ENCODE measurements at regions not wholly inside any gene's neighbourhood (a gene's known extent, or its start where the extent isn't known, plus 50 kb on each side); places are given as distances from the start of the nearest gene placed in this dataset.
"Not testable (repeated sequence)": the region's sequence is repeated elsewhere in the genome, so short reads cannot be mapped to it uniquely, and the experiment has no call there.

DNA sequence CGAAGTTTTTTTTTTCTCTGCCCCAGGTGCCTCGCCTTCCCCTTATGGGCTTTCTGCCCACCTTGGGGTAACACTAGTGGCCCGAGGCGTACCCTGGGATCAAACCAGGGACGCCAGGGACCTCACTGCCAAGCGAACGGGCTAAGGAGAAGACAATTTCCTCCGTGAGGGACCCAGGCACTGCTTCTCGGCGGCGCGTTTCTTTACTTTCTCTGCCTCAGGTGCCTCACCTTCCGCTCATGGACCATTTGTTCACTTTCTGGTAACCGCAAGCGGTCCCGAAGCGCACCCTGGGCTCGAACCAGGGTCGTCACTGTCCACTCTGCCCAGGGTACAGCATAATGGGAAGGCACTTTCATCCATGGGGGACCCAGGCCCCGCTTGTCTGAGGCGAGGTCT is 168.2 kb upstream of the ZNG1F start:
- FAIRE-seq; H3K9ac ChIP-seq (ENCODE audit: control insufficient read depth, extremely low read depth, insufficient read depth, low read length); H2AFZ ChIP-seq (ENCODE audit: control insufficient read depth, low read length); H3K79me2 ChIP-seq (ENCODE audit: control insufficient read depth, insufficient read depth, low read length); H3K27ac ChIP-seq (ENCODE audit: control insufficient read depth, insufficient read depth, low read length); H4K20me1 ChIP-seq (ENCODE audit: control insufficient read depth, extremely low read depth, insufficient read depth, low read length); H3K27me3 ChIP-seq (ENCODE audit: control insufficient read depth, extremely low read depth, insufficient read depth, low read length); H3K4me2 ChIP-seq (ENCODE audit: control insufficient read depth, extremely low read depth, insufficient read depth, low read depth, low read length); H3K4me3 ChIP-seq (ENCODE audit: control insufficient read depth in 2 of 3, extremely low read depth in 1 of 3, insufficient read depth in 2 of 3, low read depth in 1 of 3, low read length in 3 of 3); H3K4me1 ChIP-seq (ENCODE audit: control insufficient read depth, extremely low read depth, insufficient read depth, low read length); H3K9me3 ChIP-seq (ENCODE audit: control insufficient read depth, low read depth, low read length); DNase-seq (ENCODE audit: low read depth, low spot score); H3K36me3 ChIP-seq (ENCODE audit: control insufficient read depth in 2 of 2, extremely low read depth in 1 of 2, insufficient read depth in 2 of 2, low read length in 2 of 2); dilution Hi-C loops (cut with MboI; ENCODE audit: extremely low pct_ligation_motif_present, low sequenced_read_pairs); H3K9me1 ChIP-seq (ENCODE audit: control insufficient read depth, extremely low read depth, insufficient read depth, low read length): not testable (repeated sequence)

DNA sequence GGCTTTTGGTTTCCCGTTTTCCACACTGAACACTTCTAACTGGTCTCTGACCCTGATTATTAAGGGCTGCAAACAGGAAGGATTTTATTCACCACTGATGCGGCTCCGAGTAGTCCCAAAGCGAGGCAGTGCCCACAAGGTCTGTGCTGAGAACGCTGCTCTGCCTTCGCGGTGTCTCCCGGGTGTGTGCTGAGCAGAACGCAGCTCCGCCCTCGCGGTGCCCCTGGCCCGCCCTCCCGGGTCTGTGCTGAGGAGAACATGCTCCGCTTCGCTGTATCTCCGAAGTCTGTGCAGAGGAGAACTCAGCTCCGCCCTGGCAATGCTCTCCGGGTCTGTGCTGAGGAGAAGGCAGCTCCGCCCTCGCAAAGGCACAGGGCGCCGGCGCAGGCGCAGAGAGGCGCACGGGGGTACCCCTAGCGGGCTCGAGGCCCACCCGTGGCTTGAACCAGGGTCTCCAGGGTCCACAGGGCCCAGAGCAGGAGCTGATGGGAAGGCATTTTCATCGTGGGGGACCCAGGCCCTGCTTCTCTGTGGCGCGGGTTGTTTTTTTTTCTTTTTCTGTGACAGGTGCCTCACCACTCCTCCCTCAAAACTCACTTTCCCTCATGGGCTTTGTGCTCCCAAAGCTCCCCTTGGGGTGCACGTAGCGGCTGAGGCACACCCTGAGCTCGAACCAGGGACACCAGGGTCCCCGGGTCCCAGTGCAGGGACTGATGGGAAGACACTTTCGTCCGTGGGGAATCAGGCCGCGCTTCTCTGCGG is 167.7 kb upstream of the ZNG1F start:
- H4K20me1 ChIP-seq (ENCODE audit: control insufficient read depth, extremely low read depth, insufficient read depth, low read length); H3K79me2 ChIP-seq (ENCODE audit: control insufficient read depth, insufficient read depth, low read length); H3K9ac ChIP-seq (ENCODE audit: control insufficient read depth, extremely low read depth, insufficient read depth, low read length); dilution Hi-C loops (cut with MboI; ENCODE audit: extremely low pct_ligation_motif_present, low sequenced_read_pairs); H2AFZ ChIP-seq (ENCODE audit: control insufficient read depth, low read length); H3K9me1 ChIP-seq (ENCODE audit: control insufficient read depth, extremely low read depth, insufficient read depth, low read length); FAIRE-seq; H3K4me2 ChIP-seq (ENCODE audit: control insufficient read depth, extremely low read depth, insufficient read depth, low read depth, low read length); H3K9me3 ChIP-seq (ENCODE audit: control insufficient read depth, low read depth, low read length); H3K36me3 ChIP-seq (ENCODE audit: control insufficient read depth in 2 of 2, extremely low read depth in 1 of 2, insufficient read depth in 2 of 2, low read length in 2 of 2); H3K27ac ChIP-seq (ENCODE audit: control insufficient read depth, insufficient read depth, low read length); H3K4me1 ChIP-seq (ENCODE audit: control insufficient read depth, extremely low read depth, insufficient read depth, low read length); H3K27me3 ChIP-seq (ENCODE audit: control insufficient read depth, extremely low read depth, insufficient read depth, low read length); DNase-seq (ENCODE audit: low read depth, low spot score): not testable (repeated sequence)
- H3K4me3 ChIP-seq (ENCODE audit: control insufficient read depth in 2 of 3, extremely low read depth in 1 of 3, insufficient read depth in 2 of 3, low read depth in 1 of 3, low read length in 3 of 3) = peak overlapping the region in 1 of 3 experiments; percentile 8

DNA sequence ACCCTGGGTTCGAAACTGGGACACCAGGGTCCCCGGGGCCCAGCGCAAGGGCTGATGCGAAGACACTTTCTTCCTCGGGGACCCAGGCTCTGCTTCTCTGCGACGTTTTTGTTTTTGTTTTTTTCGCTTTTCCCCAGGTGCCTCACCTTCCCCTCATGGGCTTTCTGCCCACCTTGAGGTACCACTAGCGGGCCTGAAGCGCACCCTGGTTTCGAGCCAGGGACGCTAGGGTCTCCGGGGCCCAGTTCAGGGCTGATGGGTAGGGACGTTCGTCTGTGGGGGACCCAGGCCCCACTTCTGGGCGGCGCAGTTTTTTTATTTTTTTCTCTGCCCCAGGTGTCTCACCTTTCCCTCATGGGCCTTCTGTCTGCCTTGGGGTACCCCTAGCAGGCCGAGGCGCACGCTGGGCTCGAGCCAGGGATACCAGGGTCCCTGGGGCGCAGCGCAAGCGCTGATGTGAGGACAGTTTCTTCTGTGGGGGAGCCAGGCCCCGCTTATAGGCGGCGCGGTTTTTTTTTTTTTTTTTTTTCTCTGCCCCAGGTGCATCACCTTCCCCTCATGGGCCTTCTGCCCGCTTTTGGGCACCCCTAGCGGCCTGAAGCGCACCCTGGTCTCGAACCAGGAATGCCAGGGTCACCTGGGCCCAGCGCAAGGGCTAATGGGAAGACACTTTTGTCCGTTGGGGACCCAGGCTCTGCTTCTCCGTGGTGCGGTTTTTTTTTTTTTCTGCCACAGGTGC is 166.8 kb upstream of the ZNG1F start:
- H3K27ac ChIP-seq (ENCODE audit: control insufficient read depth, insufficient read depth, low read length); DNase-seq (ENCODE audit: low read depth, low spot score); H3K27me3 ChIP-seq (ENCODE audit: control insufficient read depth, extremely low read depth, insufficient read depth, low read length); FAIRE-seq; dilution Hi-C loops (cut with MboI; ENCODE audit: extremely low pct_ligation_motif_present, low sequenced_read_pairs); H3K9ac ChIP-seq (ENCODE audit: control insufficient read depth, extremely low read depth, insufficient read depth, low read length); H3K4me2 ChIP-seq (ENCODE audit: control insufficient read depth, extremely low read depth, insufficient read depth, low read depth, low read length); H3K4me1 ChIP-seq (ENCODE audit: control insufficient read depth, extremely low read depth, insufficient read depth, low read length); H3K9me1 ChIP-seq (ENCODE audit: control insufficient read depth, extremely low read depth, insufficient read depth, low read length); H4K20me1 ChIP-seq (ENCODE audit: control insufficient read depth, extremely low read depth, insufficient read depth, low read length); H3K4me3 ChIP-seq (ENCODE audit: control insufficient read depth in 2 of 3, extremely low read depth in 1 of 3, insufficient read depth in 2 of 3, low read depth in 1 of 3, low read length in 3 of 3); H2AFZ ChIP-seq (ENCODE audit: control insufficient read depth, low read length); H3K9me3 ChIP-seq (ENCODE audit: control insufficient read depth, low read depth, low read length); H3K36me3 ChIP-seq (ENCODE audit: control insufficient read depth in 2 of 2, extremely low read depth in 1 of 2, insufficient read depth in 2 of 2, low read length in 2 of 2); H3K79me2 ChIP-seq (ENCODE audit: control insufficient read depth, insufficient read depth, low read length): not testable (repeated sequence)

DNA sequence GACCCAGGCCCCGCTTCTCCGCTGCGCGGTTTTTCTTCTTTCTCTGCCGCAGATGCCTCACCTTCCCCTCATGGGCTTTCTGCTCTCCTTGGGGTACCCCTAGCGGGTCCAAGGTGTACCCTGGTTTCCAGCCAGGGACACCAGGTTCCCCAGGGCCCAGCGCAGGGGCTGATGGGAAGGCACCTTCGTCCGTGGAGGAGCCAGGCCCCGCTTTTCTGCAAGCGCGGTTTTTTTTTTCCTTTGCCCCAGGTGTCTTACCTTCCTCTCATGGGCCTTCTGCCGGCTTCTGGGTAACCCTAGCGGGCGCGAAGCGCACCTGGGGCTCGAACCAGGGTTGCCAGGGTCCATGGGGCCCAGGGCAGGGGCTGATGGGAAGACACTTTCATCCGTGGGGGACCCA is 165.9 kb upstream of the ZNG1F start:
- H3K4me3 ChIP-seq (ENCODE audit: control insufficient read depth in 2 of 3, extremely low read depth in 1 of 3, insufficient read depth in 2 of 3, low read depth in 1 of 3, low read length in 3 of 3); H3K36me3 ChIP-seq (ENCODE audit: control insufficient read depth in 2 of 2, extremely low read depth in 1 of 2, insufficient read depth in 2 of 2, low read length in 2 of 2); H3K27ac ChIP-seq (ENCODE audit: control insufficient read depth, insufficient read depth, low read length); DNase-seq (ENCODE audit: low read depth, low spot score); H3K9ac ChIP-seq (ENCODE audit: control insufficient read depth, extremely low read depth, insufficient read depth, low read length); FAIRE-seq; H3K9me3 ChIP-seq (ENCODE audit: control insufficient read depth, low read depth, low read length); H4K20me1 ChIP-seq (ENCODE audit: control insufficient read depth, extremely low read depth, insufficient read depth, low read length); H3K4me2 ChIP-seq (ENCODE audit: control insufficient read depth, extremely low read depth, insufficient read depth, low read depth, low read length); H3K4me1 ChIP-seq (ENCODE audit: control insufficient read depth, extremely low read depth, insufficient read depth, low read length); H3K27me3 ChIP-seq (ENCODE audit: control insufficient read depth, extremely low read depth, insufficient read depth, low read length); H3K79me2 ChIP-seq (ENCODE audit: control insufficient read depth, insufficient read depth, low read length); H2AFZ ChIP-seq (ENCODE audit: control insufficient read depth, low read length); dilution Hi-C loops (cut with MboI; ENCODE audit: extremely low pct_ligation_motif_present, low sequenced_read_pairs); H3K9me1 ChIP-seq (ENCODE audit: control insufficient read depth, extremely low read depth, insufficient read depth, low read length): not testable (repeated sequence)

Data from keratinocyte (primary cell).